Calu3 (cell line): ENCODE measurements at regions not wholly inside any gene's neighbourhood (a gene's known extent, or its start where the extent isn't known, plus 50 kb on each side); places are given as distances from the start of the nearest gene placed in this dataset. TPM values are rescaled to one million over a fixed set of nuclear protein-coding genes. Genes with fewer than 3 reads are reported as not detected.

Source experiments
- microRNA-seq: library from miRNA; unstranded; fragments of <30 nt; microRNA quantifications from one replicate; pipeline ENCODE4 v1.2.0, GENCODE V29; 2022

Small RNA genes in the stretch of these regions (microRNA-seq; reads per million reads assigned to microRNA genes)
- not detected for gene MIR1972-2
